Uterus (tissue), 2 donors: ENCODE measurements at regions not wholly inside any gene's neighbourhood (a gene's known extent, or its start where the extent isn't known, plus 50 kb on each side); places are given as distances from the start of the nearest gene placed in this dataset.

ENCODE experiments used
- CTCF ChIP-seq, 4 experiments: fragments of 200-600 bp in 2 of 4; fragments of 450-650 bp in 2 of 4; sonication (generic) in 2 of 4; IDR thresholded peaks; one replicate each; pipeline ENCODE4 v1.5.1; 2016 to 2019; ENCODE audit warnings: antibody characterized with exemption in 4 of 4, mild to moderate bottlenecking in 2 of 4, moderate library complexity in 1 of 4
- POLR2A ChIP-seq, 2 donors: fragments of 450-650 bp; IDR thresholded peaks; one replicate each; pipeline ENCODE4 v1.6.1; 2016; ENCODE audit warnings: antibody characterized with exemption in 2 of 2, mild to moderate bottlenecking in 1 of 2, moderate library complexity in 1 of 2

- TF ChIP-seq CTCF (IDR thresholded peaks at IDR 0.05) (no peak), POLR2A (IDR thresholded peaks at IDR 0.05) (no peak)
Measured at GRCh38 chr9:107612136-107612535, 122.6 kb upstream of the KLF4 start.
